Activated B cell treated with CpG ODN at 0.5 μM for 24 hours (primary cell): ENCODE measurements at regions not wholly inside any gene's neighbourhood (a gene's known extent, or its start where the extent isn't known, plus 50 kb on each side); places are given as distances from the start of the nearest gene placed in this dataset.
"Not testable (repeated sequence)": the region's sequence is repeated elsewhere in the genome, so short reads cannot be mapped to it uniquely, and the experiment has no call there.

Source experiments
- ATAC-seq: fragments of 200-7000 bp; cut with Tn5 transposase; one replicate; pipeline ENCODE4 v1.10.0; 2021; ENCODE audit warnings: low read depth, mild to moderate bottlenecking, moderate library complexity
- CTCF ChIA-PET: fragments of 350-600 bp; sonication (Branson Sonifier 250); formaldehyde crosslinking; loops from one replicate; lab custom pipeline; 2021; ENCODE audit warnings: antibody characterized with exemption; lab: Charles Lee
- POLR2A ChIA-PET: fragments of 350-600 bp; sonication (Branson Sonifier 250); formaldehyde crosslinking; loops from one replicate; lab custom pipeline; 2021; ENCODE audit warnings: antibody characterized with exemption; lab: Charles Lee
- DNase-seq: peaks from one replicate; pipeline ENCODE4 v3.0.0; 2022
- H3K27ac Mint-ChIP-seq: one replicate; pipeline ENCODE4 v1.8.0; 2020; ENCODE audit warnings: mixed read lengths
- H3K27me3 Mint-ChIP-seq: one replicate; pipeline ENCODE4 v1.8.0; 2021; ENCODE audit warnings: mixed read lengths
- H3K36me3 Mint-ChIP-seq: one replicate; pipeline ENCODE4 v1.8.0; 2021; ENCODE audit warnings: low read depth, mixed read lengths
- H3K4me1 Mint-ChIP-seq: one replicate; pipeline ENCODE4 v1.8.0; 2021; ENCODE audit warnings: mixed read lengths
- H3K4me3 Mint-ChIP-seq: one replicate; pipeline ENCODE4 v1.8.0; 2020; ENCODE audit warnings: mild to moderate bottlenecking, mixed read lengths
- H3K9me3 Mint-ChIP-seq: one replicate; pipeline ENCODE4 v1.8.0; 2020; ENCODE audit warnings: mixed read lengths
- intact Hi-C: fragments of 100-400 bp; cut with micrococcal nuclease; formaldehyde crosslinking; loops from one replicate; pipeline ENCODE4 v1.15.1; 2024
- TF ChIP-seq, protein P1 (sequence below): fragments of 200-600 bp; IDR thresholded peaks from one replicate; pipeline ENCODE4 v1.8.0; 2022; ENCODE audit warnings: antibody characterized with exemption, mild to moderate bottlenecking

GRCh38 chr12:18827913-18828312, 90.0 kb downstream of the CAPZA3 start:
- Mint-ChIP-seq H3K36me3 (no peaks in the 10 kb centered on the region), H3K4me1 (no peaks in the 10 kb centered on the region), H3K9me3 (peaks cover 10% of the 10 kb centered on the region), H3K4me3 (no peak overlapping the region), H3K27me3 (no peaks in the 10 kb centered on the region), H3K27ac (no peak overlapping the region)
- ATAC-seq = no peak
- POLR2A ChIA-PET = no interaction called here
- TF ChIP-seq, protein P1, sequence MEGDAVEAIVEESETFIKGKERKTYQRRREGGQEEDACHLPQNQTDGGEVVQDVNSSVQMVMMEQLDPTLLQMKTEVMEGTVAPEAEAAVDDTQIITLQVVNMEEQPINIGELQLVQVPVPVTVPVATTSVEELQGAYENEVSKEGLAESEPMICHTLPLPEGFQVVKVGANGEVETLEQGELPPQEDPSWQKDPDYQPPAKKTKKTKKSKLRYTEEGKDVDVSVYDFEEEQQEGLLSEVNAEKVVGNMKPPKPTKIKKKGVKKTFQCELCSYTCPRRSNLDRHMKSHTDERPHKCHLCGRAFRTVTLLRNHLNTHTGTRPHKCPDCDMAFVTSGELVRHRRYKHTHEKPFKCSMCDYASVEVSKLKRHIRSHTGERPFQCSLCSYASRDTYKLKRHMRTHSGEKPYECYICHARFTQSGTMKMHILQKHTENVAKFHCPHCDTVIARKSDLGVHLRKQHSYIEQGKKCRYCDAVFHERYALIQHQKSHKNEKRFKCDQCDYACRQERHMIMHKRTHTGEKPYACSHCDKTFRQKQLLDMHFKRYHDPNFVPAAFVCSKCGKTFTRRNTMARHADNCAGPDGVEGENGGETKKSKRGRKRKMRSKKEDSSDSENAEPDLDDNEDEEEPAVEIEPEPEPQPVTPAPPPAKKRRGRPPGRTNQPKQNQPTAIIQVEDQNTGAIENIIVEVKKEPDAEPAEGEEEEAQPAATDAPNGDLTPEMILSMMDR = no peak
- CTCF ChIA-PET = no interaction called here
- intact Hi-C loops = no loop called here
- DNase-seq = no peak

- Mint-ChIP-seq H3K9me3 (peaks cover 10% of the 10 kb centered on the region), H3K27me3 (no peaks in the 10 kb centered on the region), H3K27ac (no peak overlapping the region), H3K36me3 (no peaks in the 10 kb centered on the region), H3K4me3 (no peak overlapping the region), H3K4me1 (no peaks in the 10 kb centered on the region)
- TF ChIP-seq, protein P1 = no peak
- ChIA-PET POLR2A (no interaction called here), CTCF (no interaction called here)
- ATAC-seq = no peak
- DNase-seq = no peak
- intact Hi-C loops = no loop called here
These were observed 90.6 kb downstream of the CAPZA3 start for GRCh38 chr12:18828483-18828882.

DNA sequence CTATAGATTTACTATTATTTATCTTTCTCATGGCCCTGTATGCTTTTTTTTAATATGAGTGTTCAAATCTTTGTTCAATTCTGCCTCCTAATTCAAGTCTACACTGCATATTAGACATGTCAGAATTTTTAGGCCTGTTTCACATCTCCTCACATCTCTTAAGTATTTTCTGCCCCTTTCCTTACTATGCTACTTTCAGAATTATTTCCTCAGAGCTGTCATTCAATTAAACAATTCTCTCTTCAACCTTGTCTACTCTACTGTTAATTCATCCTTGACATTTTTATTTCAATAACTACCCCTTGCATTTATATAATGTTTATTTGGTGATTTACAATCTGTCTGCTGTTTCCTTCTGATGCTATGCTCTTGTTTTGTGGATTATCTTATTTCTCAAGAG, 91.1 kb downstream of the CAPZA3 start:
- no peak overlapping the region for H3K27ac Mint-ChIP-seq
- no peaks in the 10 kb centered on the region for H3K36me3 Mint-ChIP-seq
- ATAC-seq = no peak
- intact Hi-C loops = no loop called here
- no peaks in the 10 kb centered on the region for H3K27me3 Mint-ChIP-seq
- POLR2A ChIA-PET = no interaction called here
- H3K9me3 Mint-ChIP-seq = peaks cover 10% of the 10 kb centered on the region
- H3K4me3 Mint-ChIP-seq = no peak overlapping the region
- no peak for DNase-seq
- H3K4me1 Mint-ChIP-seq = no peaks in the 10 kb centered on the region
- CTCF ChIA-PET = no interaction called here
- TF ChIP-seq, protein P1 = no peak

DNA sequence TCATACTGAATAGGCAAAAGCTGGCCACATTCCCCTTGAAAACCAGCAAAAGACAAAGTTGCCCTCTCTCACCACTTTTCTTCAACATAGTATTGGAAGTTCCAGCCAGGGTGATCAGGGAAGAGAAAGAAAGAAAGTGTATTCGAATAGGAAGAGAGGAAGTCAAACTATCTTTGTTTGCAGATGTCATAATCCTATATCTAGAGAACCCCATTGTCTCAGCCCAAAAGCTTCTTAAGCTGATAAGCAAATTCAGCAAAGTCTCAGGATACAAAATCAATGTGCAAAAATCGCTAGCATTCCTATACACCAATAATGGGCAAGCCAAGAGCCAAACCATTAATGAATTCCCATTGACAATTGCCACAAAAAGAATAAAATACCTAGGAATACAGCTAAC, 95.0 kb downstream of the CAPZA3 start:
- intact Hi-C loops, H3K9me3 Mint-ChIP-seq, H3K27me3 Mint-ChIP-seq, H3K4me3 Mint-ChIP-seq, DNase-seq, H3K4me1 Mint-ChIP-seq, H3K27ac Mint-ChIP-seq, ATAC-seq, H3K36me3 Mint-ChIP-seq, CTCF ChIA-PET, POLR2A ChIA-PET: not testable (repeated sequence)

GRCh38 chr12:18837025-18837424, 99.1 kb downstream of the CAPZA3 start:
- no peaks in the 10 kb centered on the region for H3K36me3 Mint-ChIP-seq
- no peak overlapping the region for H3K27ac Mint-ChIP-seq
- ChIA-PET CTCF (no interaction called here), POLR2A (no interaction called here)
- no peaks in the 10 kb centered on the region for H3K9me3 Mint-ChIP-seq
- TF ChIP-seq, protein P1 = no peak
- no peaks in the 10 kb centered on the region for H3K4me1 Mint-ChIP-seq
- intact Hi-C loops = no loop called here
- no peak for ATAC-seq
- no peak for DNase-seq
- H3K4me3 Mint-ChIP-seq = no peak overlapping the region
- H3K27me3 Mint-ChIP-seq = no peaks in the 10 kb centered on the region

DNA sequence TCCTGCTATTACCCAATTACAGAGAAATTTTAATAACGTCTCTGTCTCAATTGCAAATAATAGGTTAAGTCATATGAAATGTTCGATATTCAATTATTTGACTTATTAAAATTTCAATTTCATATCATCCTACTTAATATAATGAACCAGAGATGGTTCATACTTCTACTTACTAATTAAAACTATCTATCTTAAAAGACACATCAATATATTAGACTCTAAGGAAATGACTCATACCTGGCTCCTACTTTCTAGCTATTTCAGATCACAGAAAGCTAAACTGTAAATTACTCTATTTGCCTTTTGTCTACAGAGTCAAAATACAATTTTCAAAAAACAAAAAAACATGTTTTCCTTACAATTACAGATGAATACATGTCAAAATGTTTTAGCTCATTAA, 99.6 kb downstream of the CAPZA3 start:
- H3K27me3 Mint-ChIP-seq = no peaks in the 10 kb centered on the region
- DNase-seq (no peak), ATAC-seq (no peak)
- TF ChIP-seq, protein P1 = no peak
- POLR2A ChIA-PET = no interaction called here
- H3K4me3 Mint-ChIP-seq = no peak overlapping the region
- intact Hi-C loops = no loop called here
- CTCF ChIA-PET = no interaction called here
- no peaks in the 10 kb centered on the region for H3K9me3 Mint-ChIP-seq
- no peaks in the 10 kb centered on the region for H3K36me3 Mint-ChIP-seq
- H3K27ac Mint-ChIP-seq = no peak overlapping the region
- H3K4me1 Mint-ChIP-seq = no peaks in the 10 kb centered on the region

GRCh38 chr12:18840997-18841396, 103.1 kb downstream of the CAPZA3 start:
- POLR2A ChIA-PET, H3K4me3 Mint-ChIP-seq, DNase-seq, H3K4me1 Mint-ChIP-seq, H3K36me3 Mint-ChIP-seq, H3K27me3 Mint-ChIP-seq, ATAC-seq, intact Hi-C loops, H3K27ac Mint-ChIP-seq, CTCF ChIA-PET, H3K9me3 Mint-ChIP-seq: not testable (repeated sequence)
